Loucy (cell line): ENCODE measurements at regions not wholly inside any gene's neighbourhood (a gene's known extent, or its start where the extent isn't known, plus 50 kb on each side); places are given as distances from the start of the nearest gene placed in this dataset.

Source experiments
- H2AFZ ChIP-seq: fragments of 200-600 bp; sonication (generic); 2 replicates; pipeline ENCODE4 v1.6.0; 2016; ENCODE audit warnings: antibody characterized with exemption, mild to moderate bottlenecking, low read length, moderate library complexity
- H3F3A ChIP-seq: fragments of 200-600 bp; 2 replicates; pipeline ENCODE4 v1.6.0; 2016; ENCODE audit warnings: antibody characterized with exemption, low read depth, mild to moderate bottlenecking
- H3K27me3 ChIP-seq: fragments of 200-600 bp; sonication (generic); 2 replicates; pipeline ENCODE4 v1.6.1; 2014; ENCODE audit warnings: low read length, mild to moderate bottlenecking; ENCODE audit not compliant: insufficient read depth, poor library complexity, severe bottlenecking
- H3K36me3 ChIP-seq: fragments of 200-600 bp; sonication (generic); 2 replicates; pipeline ENCODE4 v1.6.1; 2016; ENCODE audit warnings: low read length; ENCODE audit not compliant: insufficient read depth
- H3K4me1 ChIP-seq: fragments of 200-600 bp; sonication (generic); 2 replicates; pipeline ENCODE4 v1.5.1; 2014; ENCODE audit warnings: low read length, mild to moderate bottlenecking; ENCODE audit not compliant: insufficient read depth, poor library complexity, severe bottlenecking
- H3K4me2 ChIP-seq: fragments of 200-600 bp; sonication (generic); 2 replicates; pipeline ENCODE4 v1.6.0; 2014; ENCODE audit warnings: antibody characterized with exemption, low read length, low read depth, mild to moderate bottlenecking; ENCODE audit not compliant: poor library complexity, severe bottlenecking
- H3K4me3 ChIP-seq: fragments of 200-600 bp; sonication (generic); 2 replicates; pipeline ENCODE4 v1.5.1; 2014; ENCODE audit warnings: low read length, mild to moderate bottlenecking, mixed read lengths; ENCODE audit not compliant: poor library complexity, severe bottlenecking
- H3K79me2 ChIP-seq: fragments of 200-600 bp; sonication (generic); 2 replicates; pipeline ENCODE4 v1.6.1; 2014; ENCODE audit warnings: low read length; ENCODE audit not compliant: insufficient read depth
- H3K9ac ChIP-seq: fragments of 200-600 bp; sonication (generic); 2 replicates; pipeline ENCODE4 v1.6.0; 2014; ENCODE audit warnings: mild to moderate bottlenecking, low read depth, low read length, moderate library complexity; ENCODE audit not compliant: poor library complexity, severe bottlenecking
- H3K9me2 ChIP-seq: fragments of 200-600 bp; sonication (generic); replicated peaks from 2 replicates; pipeline ENCODE4 v1.6.1; 2016; ENCODE audit warnings: low read depth, low read length, mixed read lengths
- H3K9me3 ChIP-seq: fragments of 200-600 bp; sonication (generic); 2 replicates; pipeline ENCODE4 v1.6.1; 2014; ENCODE audit warnings: mild to moderate bottlenecking, antibody characterized with exemption, low read length, low read depth; ENCODE audit not compliant: insufficient read depth
- H4K20me1 ChIP-seq: fragments of 200-600 bp; sonication (generic); 2 replicates; pipeline ENCODE4 v1.6.0; 2014; ENCODE audit warnings: antibody characterized with exemption, low read length, mild to moderate bottlenecking; ENCODE audit not compliant: insufficient read depth, poor library complexity, severe bottlenecking
- CTCF ChIP-seq: fragments of 200-600 bp; sonication (generic); conservative IDR thresholded peaks from 2 replicates; pipeline ENCODE4 v1.5.1; 2014; ENCODE audit warnings: mild to moderate bottlenecking, antibody characterized with exemption, low read length
- EZH2phosphoT487 ChIP-seq: fragments of 200-600 bp; IDR thresholded peaks from 2 replicates; pipeline ENCODE4 v1.6.1; 2018; ENCODE audit warnings: antibody characterized with exemption, mild to moderate bottlenecking, moderate library complexity, borderline replicate concordance

GRCh38 chr3:26550413-26550812 lies 72.2 kb upstream of the LRRC3B start:
- H3F3A ChIP-seq: no peaks in the 10 kb centered on the region
- H3K9me3 ChIP-seq: no peaks in the 10 kb centered on the region
- H3K36me3 ChIP-seq: no peaks in the 10 kb centered on the region
- TF ChIP-seq CTCF: no peak
- no peak for TF ChIP-seq EZH2phosphoT487
- H3K4me2 ChIP-seq: no peak overlapping the region
- no peaks in the 10 kb centered on the region for H3K27me3 ChIP-seq
- H2AFZ ChIP-seq: no peak overlapping the region
- H3K9me2 ChIP-seq: no peaks in the 10 kb centered on the region
- no peaks in the 10 kb centered on the region for H3K79me2 ChIP-seq
- no peak overlapping the region for H3K9ac ChIP-seq
- H4K20me1 ChIP-seq: no peaks in the 10 kb centered on the region
- H3K4me1 ChIP-seq: no peaks in the 10 kb centered on the region
- no peak overlapping the region for H3K4me3 ChIP-seq

- TF ChIP-seq EZH2phosphoT487: no peak
- TF ChIP-seq CTCF: no peak
- no peak overlapping the region for H2AFZ ChIP-seq
- H3K9me3 ChIP-seq: no peaks in the 10 kb centered on the region
- no peak overlapping the region for H3K9ac ChIP-seq
- H3K79me2 ChIP-seq: no peaks in the 10 kb centered on the region
- no peaks in the 10 kb centered on the region for H3K4me1 ChIP-seq
- H3K27me3 ChIP-seq: no peaks in the 10 kb centered on the region
- no peaks in the 10 kb centered on the region for H4K20me1 ChIP-seq
- H3F3A ChIP-seq: no peaks in the 10 kb centered on the region
- H3K4me2 ChIP-seq: no peak overlapping the region
- no peak overlapping the region for H3K4me3 ChIP-seq
- no peaks in the 10 kb centered on the region for H3K36me3 ChIP-seq
- 0 out of 2 replicates have a peak, but pooled peaks cover 3% of the 10 kb centered on the region for H3K9me2 ChIP-seq
Observed at GRCh38 chr3:26556637-26557036, 65.9 kb upstream of the LRRC3B start.

DNA sequence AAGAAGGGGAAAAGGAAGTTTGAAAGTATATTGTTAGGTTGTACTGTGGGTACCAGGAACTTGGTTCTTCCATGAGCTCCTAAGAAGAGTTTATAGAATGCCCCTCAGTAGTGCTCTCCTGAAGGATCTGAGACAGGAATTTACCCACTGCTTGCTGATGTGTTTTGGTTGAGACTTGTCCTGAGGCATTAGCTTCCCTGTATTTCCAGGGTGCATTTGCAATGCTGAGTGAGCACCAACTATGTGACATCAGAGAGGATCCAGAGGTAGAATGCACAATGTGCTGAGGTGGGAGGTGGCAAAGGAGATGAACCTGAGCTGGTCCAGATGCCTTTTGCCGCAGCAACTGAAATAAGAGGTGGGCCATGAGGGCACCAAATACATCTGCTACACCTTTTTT lies 64.3 kb upstream of the LRRC3B start:
- H3K4me3 ChIP-seq: no peak overlapping the region
- H3K79me2 ChIP-seq: no peaks in the 10 kb centered on the region
- H3K9me2 ChIP-seq: 0 out of 2 replicates have a peak, but pooled peaks cover 3% of the 10 kb centered on the region
- no peaks in the 10 kb centered on the region for H3K36me3 ChIP-seq
- H3K9ac ChIP-seq: no peak overlapping the region
- no peaks in the 10 kb centered on the region for H3K4me1 ChIP-seq
- no peaks in the 10 kb centered on the region for H3K9me3 ChIP-seq
- TF ChIP-seq EZH2phosphoT487 (no peak), CTCF (no peak)
- no peak overlapping the region for H2AFZ ChIP-seq
- no peak overlapping the region for H3K4me2 ChIP-seq
- no peaks in the 10 kb centered on the region for H3F3A ChIP-seq
- H4K20me1 ChIP-seq: no peaks in the 10 kb centered on the region
- no peaks in the 10 kb centered on the region for H3K27me3 ChIP-seq
